Peyer's patch (tissue), 4 donors: ENCODE measurements at regions not wholly inside any gene's neighbourhood (a gene's known extent, or its start where the extent isn't known, plus 50 kb on each side); places are given as distances from the start of the nearest gene placed in this dataset.

ENCODE experiments used
- POLR2A ChIP-seq, 2 donors: fragments of 450-650 bp; IDR thresholded peaks; one replicate each; pipeline ENCODE4 v1.5.1; 2017; ENCODE audit warnings: antibody characterized with exemption in 2 of 2, mild to moderate bottlenecking in 2 of 2, moderate library complexity in 2 of 2
- TF ChIP-seq, protein P1 (sequence below), 6 experiments: fragments of 450-650 bp in 4 of 6; fragments of 200-600 bp in 2 of 6; sonication (generic) in 1 of 6; IDR thresholded peaks; one replicate each; pipeline ENCODE4 v1.5.1; 2017 to 2019; ENCODE audit warnings: antibody characterized with exemption in 6 of 6, mild to moderate bottlenecking in 3 of 6, moderate library complexity in 1 of 6

GRCh38 chr22:49513358-49513851, 314.3 kb downstream of the BRD1 start:
- no peak for TF ChIP-seq POLR2A (IDR thresholded peaks at IDR 0.05)
- TF ChIP-seq, protein P1, sequence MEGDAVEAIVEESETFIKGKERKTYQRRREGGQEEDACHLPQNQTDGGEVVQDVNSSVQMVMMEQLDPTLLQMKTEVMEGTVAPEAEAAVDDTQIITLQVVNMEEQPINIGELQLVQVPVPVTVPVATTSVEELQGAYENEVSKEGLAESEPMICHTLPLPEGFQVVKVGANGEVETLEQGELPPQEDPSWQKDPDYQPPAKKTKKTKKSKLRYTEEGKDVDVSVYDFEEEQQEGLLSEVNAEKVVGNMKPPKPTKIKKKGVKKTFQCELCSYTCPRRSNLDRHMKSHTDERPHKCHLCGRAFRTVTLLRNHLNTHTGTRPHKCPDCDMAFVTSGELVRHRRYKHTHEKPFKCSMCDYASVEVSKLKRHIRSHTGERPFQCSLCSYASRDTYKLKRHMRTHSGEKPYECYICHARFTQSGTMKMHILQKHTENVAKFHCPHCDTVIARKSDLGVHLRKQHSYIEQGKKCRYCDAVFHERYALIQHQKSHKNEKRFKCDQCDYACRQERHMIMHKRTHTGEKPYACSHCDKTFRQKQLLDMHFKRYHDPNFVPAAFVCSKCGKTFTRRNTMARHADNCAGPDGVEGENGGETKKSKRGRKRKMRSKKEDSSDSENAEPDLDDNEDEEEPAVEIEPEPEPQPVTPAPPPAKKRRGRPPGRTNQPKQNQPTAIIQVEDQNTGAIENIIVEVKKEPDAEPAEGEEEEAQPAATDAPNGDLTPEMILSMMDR (IDR thresholded peaks at IDR 0.05), result no peak
